DOHH2 (cell line): ENCODE measurements at regions not wholly inside any gene's neighbourhood (a gene's known extent, or its start where the extent isn't known, plus 50 kb on each side); places are given as distances from the start of the nearest gene placed in this dataset.

Source experiments
- CTCF ChIP-seq: fragments of 200-600 bp; sonication (generic); IDR thresholded peaks from one replicate; pipeline ENCODE4 v1.5.1; 2014; ENCODE audit warnings: antibody characterized with exemption, mild to moderate bottlenecking, low read depth, low read length; ENCODE audit not compliant: poor library complexity, severe bottlenecking
- EZH2phosphoT487 ChIP-seq: fragments of 200-600 bp; sonication (generic); IDR thresholded peaks from 2 replicates; pipeline ENCODE4 v1.6.1; 2017; ENCODE audit warnings: borderline replicate concordance, mild to moderate bottlenecking, antibody characterized with exemption, low read length, moderate library complexity, mixed read lengths

GRCh38 chr2:147684903-147685302 lies 159.9 kb upstream of the ACVR2A start:
- no peak for TF ChIP-seq CTCF
- TF ChIP-seq EZH2phosphoT487, result no peak
